WERI-Rb-1 (cell line): ENCODE measurements at regions not wholly inside any gene's neighbourhood (a gene's known extent, or its start where the extent isn't known, plus 50 kb on each side); places are given as distances from the start of the nearest gene placed in this dataset.

Experiments
- DNase-seq: peaks from one replicate; pipeline ENCODE4 v3.0.0-alpha.2; 2020
- H3K27ac ChIP-seq: fragments of 250-450 bp; sonication (Bioruptor Pico); 2 replicates; pipeline ENCODE4 v1.5.1; 2020; ENCODE audit warnings: mild to moderate bottlenecking, moderate library complexity
- H3K27me3 ChIP-seq: fragments of 250-450 bp; sonication (Bioruptor Pico); 2 replicates; pipeline ENCODE4 v1.5.1; 2021; ENCODE audit warnings: mild to moderate bottlenecking, low read depth, moderate library complexity; ENCODE audit not compliant: insufficient read depth, severe bottlenecking
- H3K36me3 ChIP-seq: fragments of 250-450 bp; sonication (Bioruptor Pico); 2 replicates; pipeline ENCODE4 v1.5.1; 2020; ENCODE audit warnings: mild to moderate bottlenecking, moderate library complexity
- H3K4me3 ChIP-seq: 2 replicates; pipeline ENCODE4 v1.5.1; 2011; ENCODE audit warnings: low read depth, mild to moderate bottlenecking, control low read depth, low read length
- H3K9me3 ChIP-seq: fragments of 250-450 bp; sonication (Bioruptor Pico); 2 replicates; pipeline ENCODE4 v1.5.1; 2021; ENCODE audit warnings: mild to moderate bottlenecking, moderate library complexity; ENCODE audit not compliant: severe bottlenecking
- TF ChIP-seq, protein P1 (sequence below): IDR thresholded peaks from 2 replicates; pipeline ENCODE4 v1.5.1; 2011; ENCODE audit warnings: low read depth, mild to moderate bottlenecking, control low read depth, inconsistent platforms, low read length

DNA sequence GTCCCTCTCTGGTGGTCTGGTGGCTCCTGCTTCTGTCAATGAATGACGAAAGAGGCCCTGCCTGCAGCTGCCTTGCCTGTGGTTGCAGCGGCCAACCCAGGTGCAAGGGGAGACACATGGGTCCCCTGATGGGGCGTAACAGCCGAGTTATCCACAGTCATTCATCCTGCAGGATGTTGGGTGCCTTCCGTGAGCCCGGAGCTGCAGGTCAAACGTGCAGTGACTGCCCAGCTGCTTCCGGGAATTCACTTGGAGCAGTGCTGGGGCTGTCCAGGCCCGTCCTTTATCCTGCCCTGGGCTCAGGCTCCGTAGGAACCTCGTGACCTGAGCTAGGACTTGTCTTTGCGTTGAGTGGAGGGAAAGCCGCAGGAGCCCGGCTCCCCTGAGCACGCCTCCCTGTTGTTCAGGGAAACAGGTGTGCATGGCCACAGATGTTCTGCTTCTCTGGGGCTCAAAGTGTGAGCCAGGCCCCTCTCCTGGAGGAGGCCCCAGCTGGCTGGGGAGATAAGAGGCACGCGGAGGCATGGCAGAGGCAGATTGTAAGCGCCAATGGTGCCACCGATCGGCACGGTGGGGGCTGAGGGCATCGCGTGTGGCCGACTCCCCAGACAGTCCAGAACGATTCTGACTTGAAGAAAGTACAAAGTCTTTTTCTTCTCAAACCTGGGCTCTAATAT, 635.4 kb downstream of the BRD1 start:
- TF ChIP-seq, protein P1, sequence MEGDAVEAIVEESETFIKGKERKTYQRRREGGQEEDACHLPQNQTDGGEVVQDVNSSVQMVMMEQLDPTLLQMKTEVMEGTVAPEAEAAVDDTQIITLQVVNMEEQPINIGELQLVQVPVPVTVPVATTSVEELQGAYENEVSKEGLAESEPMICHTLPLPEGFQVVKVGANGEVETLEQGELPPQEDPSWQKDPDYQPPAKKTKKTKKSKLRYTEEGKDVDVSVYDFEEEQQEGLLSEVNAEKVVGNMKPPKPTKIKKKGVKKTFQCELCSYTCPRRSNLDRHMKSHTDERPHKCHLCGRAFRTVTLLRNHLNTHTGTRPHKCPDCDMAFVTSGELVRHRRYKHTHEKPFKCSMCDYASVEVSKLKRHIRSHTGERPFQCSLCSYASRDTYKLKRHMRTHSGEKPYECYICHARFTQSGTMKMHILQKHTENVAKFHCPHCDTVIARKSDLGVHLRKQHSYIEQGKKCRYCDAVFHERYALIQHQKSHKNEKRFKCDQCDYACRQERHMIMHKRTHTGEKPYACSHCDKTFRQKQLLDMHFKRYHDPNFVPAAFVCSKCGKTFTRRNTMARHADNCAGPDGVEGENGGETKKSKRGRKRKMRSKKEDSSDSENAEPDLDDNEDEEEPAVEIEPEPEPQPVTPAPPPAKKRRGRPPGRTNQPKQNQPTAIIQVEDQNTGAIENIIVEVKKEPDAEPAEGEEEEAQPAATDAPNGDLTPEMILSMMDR = no peak
- H3K36me3 ChIP-seq = no peaks in the 10 kb centered on the region
- DNase-seq = no peak
- no peaks in the 10 kb centered on the region for H3K27me3 ChIP-seq
- H3K9me3 ChIP-seq = no peaks in the 10 kb centered on the region
- H3K27ac ChIP-seq = no peak overlapping the region
- H3K4me3 ChIP-seq = no peak overlapping the region

DNA sequence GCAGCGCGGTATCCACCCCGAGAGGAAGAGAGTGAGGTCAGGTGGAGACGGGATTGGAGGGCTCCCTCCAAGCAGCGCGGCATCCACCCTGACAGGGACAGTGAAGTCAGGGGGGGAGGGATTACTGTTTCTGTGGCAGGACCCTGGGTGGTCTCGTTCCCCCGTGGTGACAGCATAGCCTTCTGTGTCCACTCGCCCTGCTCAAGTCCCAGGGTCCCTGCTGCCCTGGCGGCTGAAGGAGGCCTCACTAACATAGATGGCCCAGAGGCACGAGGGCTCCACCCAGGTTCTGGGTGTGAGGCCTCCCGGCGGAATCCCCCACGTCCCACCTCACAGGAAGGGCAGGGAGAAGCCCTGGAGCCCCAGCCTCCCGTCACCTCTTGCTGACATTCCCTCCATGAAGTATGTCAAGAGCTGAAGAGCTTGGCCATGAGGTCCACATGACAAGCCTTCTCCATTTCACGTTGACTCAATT, 636.1 kb downstream of the BRD1 start:
- H3K27me3 ChIP-seq = no peaks in the 10 kb centered on the region
- DNase-seq = no peak
- H3K4me3 ChIP-seq = no peak overlapping the region
- no peaks in the 10 kb centered on the region for H3K9me3 ChIP-seq
- H3K27ac ChIP-seq = no peak overlapping the region
- TF ChIP-seq, protein P1 = no peak
- H3K36me3 ChIP-seq = no peaks in the 10 kb centered on the region

DNA sequence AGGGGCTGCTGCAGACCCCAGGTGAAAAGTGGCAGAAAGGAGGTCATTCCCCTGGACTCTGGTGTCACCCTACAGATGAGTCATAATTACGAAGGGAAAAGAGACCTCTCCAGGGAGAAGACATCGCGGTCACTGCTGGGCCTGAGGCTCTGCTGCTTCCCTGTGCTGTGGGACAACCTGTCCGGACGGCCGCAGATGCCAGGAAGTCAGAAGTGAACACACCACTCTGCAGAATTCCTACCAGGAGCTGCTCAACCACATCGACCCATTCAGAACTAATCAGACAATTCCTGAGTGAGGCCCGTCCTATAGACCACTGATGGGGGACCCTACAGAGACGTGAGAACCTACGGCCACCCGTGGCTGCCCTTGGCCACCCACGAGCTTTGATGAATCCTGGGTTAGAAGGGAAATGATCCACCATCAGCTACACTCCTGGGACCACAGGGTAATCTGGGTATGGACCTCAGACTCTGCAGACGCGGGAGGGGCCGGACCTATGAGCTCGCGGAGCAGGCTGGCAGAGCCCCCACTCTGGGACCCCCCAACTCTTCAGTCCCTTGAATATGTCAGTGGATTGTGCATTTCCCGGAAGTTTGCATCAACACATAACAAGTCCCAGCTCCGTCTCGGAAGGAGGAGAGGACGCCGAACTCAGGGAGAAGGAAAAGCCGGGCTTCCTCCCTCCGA, 636.7 kb downstream of the BRD1 start:
- Histone ChIP-seq H3K27me3 (no peaks in the 10 kb centered on the region), H3K36me3 (no peaks in the 10 kb centered on the region), H3K9me3 (no peaks in the 10 kb centered on the region), H3K4me3 (no peak overlapping the region), H3K27ac (no peak overlapping the region)
- TF ChIP-seq, protein P1 = no peak
- DNase-seq = no peak

DNA sequence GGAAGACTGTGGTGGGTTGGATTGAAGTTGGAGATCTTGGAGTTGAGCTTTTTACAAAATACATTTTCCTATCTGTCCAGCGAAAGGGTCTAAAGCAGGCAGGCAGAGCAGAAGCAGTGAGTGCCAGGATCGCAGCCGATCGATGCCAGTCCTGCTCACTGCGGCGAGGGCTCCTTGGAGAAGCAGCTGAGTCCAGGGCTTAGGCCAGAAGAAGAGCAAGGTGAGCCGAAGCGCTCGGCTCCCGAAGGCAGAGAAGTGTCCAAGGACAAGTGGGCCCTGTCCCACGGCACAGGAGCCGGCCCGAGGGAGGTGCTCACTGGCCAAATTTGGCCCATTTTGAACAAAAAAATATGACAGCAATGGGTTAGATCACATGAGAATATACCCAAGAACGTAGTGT, 637.8 kb downstream of the BRD1 start:
- Histone ChIP-seq H3K36me3 (no peaks in the 10 kb centered on the region), H3K27me3 (no peaks in the 10 kb centered on the region), H3K27ac (no peak overlapping the region), H3K9me3 (no peaks in the 10 kb centered on the region), H3K4me3 (no peak overlapping the region)
- TF ChIP-seq, protein P1 = no peak
- DNase-seq = no peak

DNA sequence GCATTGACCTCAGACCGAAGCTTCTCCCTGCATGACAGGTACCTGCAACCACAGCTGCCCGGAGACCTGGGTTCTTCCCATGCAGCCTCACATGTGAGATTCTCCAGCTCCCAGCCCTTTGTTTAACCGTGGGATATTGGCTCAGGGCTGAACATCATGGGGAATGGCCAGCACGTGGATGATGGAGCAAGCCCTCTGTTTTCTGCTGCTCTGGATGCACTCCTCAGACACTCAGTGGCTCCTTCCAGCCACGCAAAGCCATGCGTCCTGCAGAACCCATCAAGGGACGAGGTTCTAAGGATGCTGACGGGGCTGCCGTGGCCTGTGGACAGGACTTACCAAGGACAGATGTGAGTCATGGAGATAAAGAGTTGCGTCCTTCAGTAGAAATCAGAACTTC, 639.1 kb downstream of the BRD1 start:
- TF ChIP-seq, protein P1 = no peak
- no peak for DNase-seq
- H3K9me3 ChIP-seq = no peaks in the 10 kb centered on the region
- no peak overlapping the region for H3K4me3 ChIP-seq
- no peak overlapping the region for H3K27ac ChIP-seq
- H3K36me3 ChIP-seq = no peaks in the 10 kb centered on the region
- no peaks in the 10 kb centered on the region for H3K27me3 ChIP-seq

DNA sequence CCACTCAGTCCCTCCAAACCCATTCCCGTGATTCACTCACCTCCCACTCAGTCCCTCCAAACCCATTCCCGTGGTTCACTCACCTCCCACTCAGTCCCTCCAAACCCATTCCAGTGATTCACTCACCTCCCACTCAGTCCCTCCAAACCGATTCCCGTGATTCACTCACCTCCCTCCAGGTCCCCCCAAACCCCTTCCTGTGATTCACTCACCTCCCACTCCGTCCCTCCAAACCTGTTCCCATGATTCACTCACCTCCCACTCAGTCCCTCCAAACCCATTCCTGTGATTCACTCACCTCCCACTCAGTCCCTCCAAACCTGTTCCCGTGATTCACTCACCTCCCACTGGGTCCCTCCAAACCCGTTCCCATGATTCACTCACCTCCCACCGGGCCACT, 639.6 kb downstream of the BRD1 start:
- Histone ChIP-seq H3K9me3 (no peaks in the 10 kb centered on the region), H3K36me3 (no peaks in the 10 kb centered on the region), H3K4me3 (no peak overlapping the region), H3K27ac (no peak overlapping the region), H3K27me3 (no peaks in the 10 kb centered on the region)
- TF ChIP-seq, protein P1 = no peak
- DNase-seq = no peak
